ENCODE measurements at regions not wholly inside any gene's neighbourhood (a gene's known extent, or its start where the extent isn't known, plus 50 kb on each side); places are given as distances from the start of the nearest gene placed in this dataset.

DNA sequence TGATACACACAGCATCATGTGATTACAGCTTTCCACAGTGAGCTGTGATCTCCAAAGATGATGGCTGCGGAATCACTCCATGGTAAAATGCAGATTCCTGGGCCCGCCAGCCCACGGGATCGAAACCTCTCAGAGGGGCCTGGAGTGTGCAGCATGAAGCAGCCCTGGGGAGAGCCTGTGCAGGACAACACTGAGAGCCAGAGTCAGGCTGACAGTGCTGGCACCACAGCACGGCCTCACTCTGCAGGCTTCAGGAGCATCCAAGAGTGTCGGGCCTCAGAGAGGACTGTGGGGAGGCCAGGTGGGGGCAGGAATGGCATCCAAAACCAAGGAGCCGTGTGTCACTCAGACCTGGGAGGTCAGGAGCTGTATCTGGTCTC, 533.4 kb downstream of the TCERG1L start:
- TF ChIP-seq FOS (IDR thresholded peaks at IDR 0.05; ENCODE audit: low read depth, low read length) (no peak), RAD21 (IDR thresholded peaks at IDR 0.05; ENCODE audit: low read length) (no peak), POLR2A (IDR thresholded peaks at IDR 0.05; ENCODE audit: low read depth, low read length) (no peak), CEBPB (IDR thresholded peaks at IDR 0.05; ENCODE audit: low read depth, low read length) (no peak), RCOR1 (IDR thresholded peaks at IDR 0.05; ENCODE audit: insufficient replicate concordance, low read length) (no peak), SMC3 (IDR thresholded peaks at IDR 0.05; ENCODE audit: low read depth, low read length) (no peak), MAZ (IDR thresholded peaks at IDR 0.05; ENCODE audit: borderline replicate concordance, low read depth, low read length) (no peak), RFX5 (IDR thresholded peaks at IDR 0.05; ENCODE audit: low read depth, low read length) (no peak), BHLHE40 (IDR thresholded peaks at IDR 0.05; ENCODE audit: low read depth, low read length) (no peak), MAFK (IDR thresholded peaks at IDR 0.05; ENCODE audit: low read depth, low read length) (no peak), CHD1 (IDR thresholded peaks at IDR 0.05; ENCODE audit: low read depth, low read length) (no peak)
- TF ChIP-seq, protein P1, sequence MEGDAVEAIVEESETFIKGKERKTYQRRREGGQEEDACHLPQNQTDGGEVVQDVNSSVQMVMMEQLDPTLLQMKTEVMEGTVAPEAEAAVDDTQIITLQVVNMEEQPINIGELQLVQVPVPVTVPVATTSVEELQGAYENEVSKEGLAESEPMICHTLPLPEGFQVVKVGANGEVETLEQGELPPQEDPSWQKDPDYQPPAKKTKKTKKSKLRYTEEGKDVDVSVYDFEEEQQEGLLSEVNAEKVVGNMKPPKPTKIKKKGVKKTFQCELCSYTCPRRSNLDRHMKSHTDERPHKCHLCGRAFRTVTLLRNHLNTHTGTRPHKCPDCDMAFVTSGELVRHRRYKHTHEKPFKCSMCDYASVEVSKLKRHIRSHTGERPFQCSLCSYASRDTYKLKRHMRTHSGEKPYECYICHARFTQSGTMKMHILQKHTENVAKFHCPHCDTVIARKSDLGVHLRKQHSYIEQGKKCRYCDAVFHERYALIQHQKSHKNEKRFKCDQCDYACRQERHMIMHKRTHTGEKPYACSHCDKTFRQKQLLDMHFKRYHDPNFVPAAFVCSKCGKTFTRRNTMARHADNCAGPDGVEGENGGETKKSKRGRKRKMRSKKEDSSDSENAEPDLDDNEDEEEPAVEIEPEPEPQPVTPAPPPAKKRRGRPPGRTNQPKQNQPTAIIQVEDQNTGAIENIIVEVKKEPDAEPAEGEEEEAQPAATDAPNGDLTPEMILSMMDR (conservative IDR thresholded peaks at IDR 0.05; ENCODE audit: low read depth, low read length): no peak
- TF ChIP-seq, protein P2, sequence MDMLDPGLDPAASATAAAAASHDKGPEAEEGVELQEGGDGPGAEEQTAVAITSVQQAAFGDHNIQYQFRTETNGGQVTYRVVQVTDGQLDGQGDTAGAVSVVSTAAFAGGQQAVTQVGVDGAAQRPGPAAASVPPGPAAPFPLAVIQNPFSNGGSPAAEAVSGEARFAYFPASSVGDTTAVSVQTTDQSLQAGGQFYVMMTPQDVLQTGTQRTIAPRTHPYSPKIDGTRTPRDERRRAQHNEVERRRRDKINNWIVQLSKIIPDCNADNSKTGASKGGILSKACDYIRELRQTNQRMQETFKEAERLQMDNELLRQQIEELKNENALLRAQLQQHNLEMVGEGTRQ (IDR thresholded peaks at IDR 0.05; ENCODE audit: low read depth, low read length): no peak
